IgD-negative memory B cell (primary cell): ENCODE measurements at regions not wholly inside any gene's neighbourhood (a gene's known extent, or its start where the extent isn't known, plus 50 kb on each side); places are given as distances from the start of the nearest gene placed in this dataset.

Experiments
- H3K27ac Mint-ChIP-seq, 3 donors: one replicate each; pipeline ENCODE4 v1.8.0; 2020 to 2022; ENCODE audit warnings: mild to moderate bottlenecking in 3 of 3, mixed read lengths in 3 of 3, moderate library complexity in 1 of 3
- H3K27me3 Mint-ChIP-seq: one replicate; pipeline ENCODE4 v1.8.0; 2021; ENCODE audit warnings: mixed read lengths
- H3K36me3 Mint-ChIP-seq: one replicate; pipeline ENCODE4 v1.8.0; 2020; ENCODE audit warnings: mild to moderate bottlenecking, mixed read lengths
- H3K4me1 Mint-ChIP-seq, 3 donors: one replicate each; pipeline ENCODE4 v1.8.0; 2020 to 2022; ENCODE audit warnings: mixed read lengths in 3 of 3, mild to moderate bottlenecking in 1 of 3
- H3K4me3 Mint-ChIP-seq, 4 donors: one replicate each; pipeline ENCODE4 v1.8.0; 2020 to 2022; ENCODE audit warnings: mild to moderate bottlenecking in 4 of 4, mixed read lengths in 4 of 4, moderate library complexity in 3 of 4
- H3K9me3 Mint-ChIP-seq, 3 donors: one replicate each; pipeline ENCODE4 v1.8.0; 2020 to 2021; ENCODE audit warnings: mixed read lengths in 3 of 3, mild to moderate bottlenecking in 1 of 3

- Mint-ChIP-seq H3K4me3 (no peak overlapping the region), H3K27ac (no peak overlapping the region), H3K36me3 (no peaks in the 10 kb centered on the region), H3K9me3 (peaks cover 0 to 2% (median 0%) of the 10 kb centered on the region in 3 donors), H3K4me1 (peaks cover 2 to 4% (median 3%) of the 10 kb centered on the region in 3 donors), H3K27me3 (peaks cover 2% of the 10 kb centered on the region)
These were observed 431.0 kb upstream of the USP24 start for GRCh38 chr1:55646181-55646580.

GRCh38 chr1:55645270-55645669 is 430.1 kb upstream of the USP24 start:
- H3K9me3 Mint-ChIP-seq, result peaks cover 0 to 2% (median 0%) of the 10 kb centered on the region in 3 donors
- no peak overlapping the region for H3K27ac Mint-ChIP-seq
- no peak overlapping the region for H3K4me3 Mint-ChIP-seq
- H3K27me3 Mint-ChIP-seq, result peaks cover 2% of the 10 kb centered on the region
- H3K4me1 Mint-ChIP-seq, result peaks cover 7 to 10% (median 8%) of the 10 kb centered on the region in 3 donors
- no peaks in the 10 kb centered on the region for H3K36me3 Mint-ChIP-seq

DNA sequence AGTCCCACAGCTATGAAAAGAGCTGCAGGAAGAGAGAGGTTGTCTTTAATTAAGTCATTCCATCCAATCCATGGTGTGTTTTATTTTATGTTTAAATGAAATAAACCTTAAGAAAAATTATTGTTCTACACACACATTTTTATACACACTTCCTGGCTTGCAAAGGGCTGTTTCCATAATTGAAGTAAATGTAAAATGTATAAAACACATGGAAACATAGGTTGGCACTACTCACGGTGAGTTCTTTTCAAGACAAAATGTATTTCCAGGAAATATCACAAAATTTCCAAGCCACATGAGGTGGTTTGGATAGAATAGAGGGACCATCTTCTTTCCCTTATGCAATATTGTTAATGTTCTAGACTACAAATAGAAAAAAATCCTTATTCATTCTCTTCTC is 426.8 kb upstream of the USP24 start:
- peaks cover 0 to 2% (median 0%) of the 10 kb centered on the region in 3 donors for H3K9me3 Mint-ChIP-seq
- peaks cover 7 to 10% (median 8%) of the 10 kb centered on the region in 3 donors for H3K4me1 Mint-ChIP-seq
- H3K27me3 Mint-ChIP-seq, result peaks cover 2% of the 10 kb centered on the region
- H3K27ac Mint-ChIP-seq, result no peak overlapping the region
- H3K36me3 Mint-ChIP-seq, result no peaks in the 10 kb centered on the region
- no peak overlapping the region for H3K4me3 Mint-ChIP-seq

DNA sequence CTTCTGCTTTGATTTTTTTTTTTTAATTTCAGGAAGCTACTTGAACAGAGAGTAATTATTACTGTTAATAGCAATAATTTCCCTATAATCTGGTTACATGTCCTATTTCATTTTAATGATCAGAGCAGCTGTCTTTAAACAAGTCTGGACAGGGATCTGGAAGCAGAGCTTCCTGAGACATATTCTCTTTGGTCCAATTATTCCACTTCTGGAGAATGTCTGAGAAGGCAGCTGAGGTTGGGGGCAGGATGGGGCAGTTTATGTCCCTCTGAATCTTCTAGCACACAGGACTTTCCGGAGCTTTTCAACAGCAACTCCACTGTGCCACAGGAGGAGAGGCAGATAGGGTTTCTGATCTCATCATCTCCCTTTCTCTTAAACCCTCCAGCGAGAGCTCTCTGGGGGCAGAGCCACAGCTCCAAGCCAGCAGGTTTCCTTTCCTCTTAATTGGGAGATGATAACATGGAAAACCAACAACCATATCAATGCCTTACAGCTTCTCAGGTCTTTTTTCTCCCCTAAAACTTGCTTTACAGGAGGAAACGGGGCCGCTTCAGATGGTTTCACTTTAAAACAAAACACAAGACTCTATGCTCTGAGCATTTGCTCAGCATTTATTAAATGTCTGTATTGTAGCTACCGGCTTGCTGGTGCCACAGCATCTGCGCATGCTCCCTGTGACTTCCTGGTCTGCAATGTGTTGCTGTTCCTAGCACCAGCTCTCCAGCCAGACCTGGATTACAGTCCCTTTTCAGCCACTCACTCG is 425.7 kb upstream of the USP24 start:
- Mint-ChIP-seq H3K4me1 (peaks cover 7 to 10% (median 8%) of the 10 kb centered on the region in 3 donors), H3K36me3 (no peaks in the 10 kb centered on the region), H3K27ac (no peak overlapping the region), H3K4me3 (peak overlapping the region; percentile 22 to 88 (median 65)), H3K9me3 (no peaks in the 10 kb centered on the region), H3K27me3 (peaks cover 2% of the 10 kb centered on the region)

- Mint-ChIP-seq H3K27me3 (peaks cover 2% of the 10 kb centered on the region), H3K27ac (no peak overlapping the region), H3K4me3 (no peak overlapping the region), H3K9me3 (no peaks in the 10 kb centered on the region), H3K4me1 (peaks cover 7 to 10% (median 8%) of the 10 kb centered on the region in 3 donors), H3K36me3 (no peaks in the 10 kb centered on the region)
These were observed 424.4 kb upstream of the USP24 start for GRCh38 chr1:55639526-55639925.

DNA sequence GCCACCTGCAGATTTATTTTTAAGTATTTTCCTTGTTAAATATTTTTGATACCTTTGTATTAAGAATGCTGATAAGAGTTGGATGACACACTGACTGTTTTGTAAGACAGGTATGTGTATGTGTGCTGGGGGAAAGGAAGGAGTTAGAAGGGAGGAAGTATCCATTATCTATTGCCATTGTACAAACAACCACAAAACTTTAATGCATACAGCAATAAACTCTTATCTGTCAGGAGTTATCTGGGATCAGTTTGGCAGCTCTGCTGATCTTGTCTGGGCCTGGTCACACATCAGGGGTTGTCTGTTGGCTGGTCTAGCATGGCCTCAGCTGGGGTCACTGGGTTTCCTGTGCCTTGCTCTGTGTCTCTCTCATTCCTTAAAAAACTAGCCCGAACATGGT is 423.9 kb upstream of the USP24 start:
- no peak overlapping the region for H3K27ac Mint-ChIP-seq
- peaks cover 2% of the 10 kb centered on the region for H3K27me3 Mint-ChIP-seq
- no peaks in the 10 kb centered on the region for H3K36me3 Mint-ChIP-seq
- no peak overlapping the region for H3K4me3 Mint-ChIP-seq
- peaks cover 7 to 10% (median 8%) of the 10 kb centered on the region in 3 donors for H3K4me1 Mint-ChIP-seq
- peaks cover 0 to 1% (median 0%) of the 10 kb centered on the region in 3 donors for H3K9me3 Mint-ChIP-seq

DNA sequence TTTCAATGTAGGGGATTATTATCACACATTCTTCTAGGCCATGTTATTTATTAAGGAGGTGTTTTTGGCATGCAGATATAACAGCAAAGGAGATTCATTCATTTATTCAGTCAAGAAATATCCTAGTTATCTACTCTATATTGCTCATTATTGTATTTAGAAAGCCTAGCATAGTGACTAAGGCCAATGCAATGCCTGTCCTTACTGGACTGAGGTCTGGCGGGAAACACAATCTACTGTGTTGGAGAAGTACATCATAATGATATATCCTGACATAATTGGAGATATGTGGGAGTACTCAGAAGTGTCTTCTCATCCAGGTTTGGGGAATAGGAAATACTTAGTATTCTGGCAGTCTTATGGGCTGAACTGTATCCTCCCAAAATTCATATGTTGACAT is 421.5 kb upstream of the USP24 start:
- no peaks in the 10 kb centered on the region for H3K36me3 Mint-ChIP-seq
- H3K27me3 Mint-ChIP-seq, result peaks cover 2% of the 10 kb centered on the region
- peaks cover 0 to 5% (median 0%) of the 10 kb centered on the region in 3 donors for H3K9me3 Mint-ChIP-seq
- H3K4me1 Mint-ChIP-seq, result peaks cover 7 to 10% (median 8%) of the 10 kb centered on the region in 3 donors
- H3K27ac Mint-ChIP-seq, result no peak overlapping the region
- no peak overlapping the region for H3K4me3 Mint-ChIP-seq

- Mint-ChIP-seq H3K36me3 (no peaks in the 10 kb centered on the region), H3K4me3 (no peak overlapping the region), H3K9me3 (peaks cover 0 to 5% (median 0%) of the 10 kb centered on the region in 3 donors), H3K4me1 (peaks cover 2% of the 10 kb centered on the region in 3 donors), H3K27ac (no peak overlapping the region), H3K27me3 (peaks cover 2% of the 10 kb centered on the region)
These were observed 420.7 kb upstream of the USP24 start for GRCh38 chr1:55635856-55636255.

DNA sequence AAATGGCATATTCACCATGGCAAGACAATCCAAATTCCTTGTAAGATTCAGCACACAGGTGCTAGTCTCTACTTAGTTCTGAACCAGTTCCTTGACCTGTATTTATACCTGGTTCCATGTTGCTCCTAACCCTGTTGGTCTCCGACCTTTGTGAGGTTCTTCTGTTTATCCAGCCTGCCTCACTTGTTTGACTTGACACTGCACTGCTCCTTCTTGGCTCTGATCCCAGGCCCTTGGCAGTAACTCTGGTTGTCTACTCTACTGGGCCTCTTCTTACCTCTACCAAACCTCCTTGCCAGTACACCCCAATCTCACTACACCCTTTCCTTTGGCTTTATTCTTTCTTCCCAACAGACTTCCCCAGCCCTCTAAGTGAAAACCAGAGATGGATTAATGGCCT is 419.4 kb upstream of the USP24 start:
- Mint-ChIP-seq H3K9me3 (peaks cover 0 to 5% (median 0%) of the 10 kb centered on the region in 3 donors), H3K36me3 (no peaks in the 10 kb centered on the region), H3K27ac (no peak overlapping the region)

GRCh38 chr1:55632906-55633305 is 417.7 kb upstream of the USP24 start:
- H3K9me3 Mint-ChIP-seq, result peaks cover 0 to 5% (median 0%) of the 10 kb centered on the region in 3 donors
- H3K36me3 Mint-ChIP-seq, result no peaks in the 10 kb centered on the region
- H3K4me3 Mint-ChIP-seq, result no peak overlapping the region
- no peak overlapping the region for H3K27ac Mint-ChIP-seq
- no peaks in the 10 kb centered on the region for H3K4me1 Mint-ChIP-seq
- H3K27me3 Mint-ChIP-seq, result no peaks in the 10 kb centered on the region

More for the DNA sequence above, 419.4 kb upstream of the USP24 start:
- no peaks in the 10 kb centered on the region for H3K4me1 Mint-ChIP-seq
- H3K4me3 Mint-ChIP-seq, result no peak overlapping the region
- peaks cover 2% of the 10 kb centered on the region for H3K27me3 Mint-ChIP-seq

- no peak overlapping the region for H3K4me3 Mint-ChIP-seq
- no peaks in the 10 kb centered on the region for H3K27me3 Mint-ChIP-seq
- peaks cover 0 to 5% (median 0%) of the 10 kb centered on the region in 3 donors for H3K9me3 Mint-ChIP-seq
- no peaks in the 10 kb centered on the region for H3K4me1 Mint-ChIP-seq
- H3K36me3 Mint-ChIP-seq, result no peaks in the 10 kb centered on the region
- no peak overlapping the region for H3K27ac Mint-ChIP-seq
These were observed 416.9 kb upstream of the USP24 start for GRCh38 chr1:55632058-55632457.

- Mint-ChIP-seq H3K9me3 (peaks cover 0 to 5% (median 0%) of the 10 kb centered on the region in 3 donors), H3K36me3 (no peaks in the 10 kb centered on the region), H3K4me1 (no peaks in the 10 kb centered on the region), H3K27ac (no peak overlapping the region), H3K27me3 (no peaks in the 10 kb centered on the region), H3K4me3 (no peak overlapping the region)
These were observed 416.3 kb upstream of the USP24 start for GRCh38 chr1:55631509-55631908.

DNA sequence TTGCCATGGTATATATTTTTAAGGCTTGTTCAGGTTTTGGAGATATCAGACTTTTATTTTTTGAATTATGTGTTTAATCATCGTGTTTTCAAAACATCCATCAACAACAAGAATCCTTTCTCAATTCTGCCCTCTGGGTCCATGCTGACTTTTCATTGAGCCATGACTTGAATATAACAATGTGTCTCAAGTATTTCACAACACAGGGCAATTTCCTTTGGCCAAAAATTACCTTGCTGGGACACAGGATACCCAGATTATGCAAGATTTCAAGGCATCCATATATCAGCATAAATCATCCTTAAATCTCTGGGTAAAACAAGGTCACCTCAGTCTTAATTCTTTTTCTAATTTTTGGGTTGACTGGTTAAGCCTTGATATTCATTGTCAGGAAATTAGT is 411.2 kb upstream of the USP24 start:
- H3K4me1 Mint-ChIP-seq, result no peaks in the 10 kb centered on the region
- H3K36me3 Mint-ChIP-seq, result no peaks in the 10 kb centered on the region
- H3K27ac Mint-ChIP-seq, result no peak overlapping the region
- no peak overlapping the region for H3K4me3 Mint-ChIP-seq
- no peaks in the 10 kb centered on the region for H3K27me3 Mint-ChIP-seq
- H3K9me3 Mint-ChIP-seq, result peaks cover 4 to 7% (median 4%) of the 10 kb centered on the region in 3 donors

DNA sequence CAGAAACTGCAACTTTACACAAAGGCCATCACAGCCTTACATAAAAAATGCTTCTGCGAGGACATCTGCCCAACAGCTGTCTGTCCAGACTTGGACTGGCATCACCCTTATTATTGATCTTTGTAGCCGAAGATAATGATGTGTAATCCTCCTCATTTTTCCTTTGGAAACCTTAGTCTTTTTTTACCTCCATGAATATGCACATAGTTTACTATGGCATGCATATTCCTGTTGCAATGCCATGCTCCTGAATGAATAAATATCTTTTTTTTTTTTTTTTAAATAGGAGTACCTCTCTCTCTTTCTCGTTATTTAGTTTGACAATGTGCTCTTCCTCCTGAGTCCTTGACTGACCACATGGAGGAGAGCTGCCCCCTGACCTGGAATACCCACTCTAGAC is 409.6 kb upstream of the USP24 start:
- Mint-ChIP-seq H3K36me3 (no peaks in the 10 kb centered on the region), H3K27ac (no peak overlapping the region), H3K9me3 (peaks cover 4 to 10% (median 4%) of the 10 kb centered on the region in 3 donors), H3K4me3 (no peak overlapping the region), H3K4me1 (no peaks in the 10 kb centered on the region), H3K27me3 (no peaks in the 10 kb centered on the region)

GRCh38 chr1:55623311-55623710 is 408.1 kb upstream of the USP24 start:
- H3K4me3 Mint-ChIP-seq, result no peak overlapping the region
- H3K27ac Mint-ChIP-seq, result no peak overlapping the region
- no peaks in the 10 kb centered on the region for H3K27me3 Mint-ChIP-seq
- no peaks in the 10 kb centered on the region for H3K36me3 Mint-ChIP-seq
- no peaks in the 10 kb centered on the region for H3K4me1 Mint-ChIP-seq
- peaks cover 4 to 11% (median 4%) of the 10 kb centered on the region in 3 donors for H3K9me3 Mint-ChIP-seq

DNA sequence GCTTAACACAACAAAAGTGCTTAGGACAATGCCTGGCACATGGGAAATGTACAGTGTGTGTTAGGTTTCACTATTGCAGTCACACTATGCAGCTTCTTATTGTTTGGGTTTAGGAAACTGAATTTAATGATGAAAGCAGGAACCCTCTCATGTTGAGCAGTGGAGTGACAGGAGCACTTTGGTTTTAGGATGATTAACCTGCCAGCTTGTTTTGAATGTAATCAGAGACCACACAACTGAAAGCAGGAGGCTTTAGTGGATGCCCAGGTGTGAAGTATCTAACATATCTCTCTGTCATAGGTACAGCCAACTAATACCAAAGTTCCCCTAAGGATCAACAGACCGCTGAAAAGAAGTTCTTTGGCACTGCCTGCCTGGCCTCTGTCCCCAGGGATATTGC is 406.9 kb upstream of the USP24 start:
- Mint-ChIP-seq H3K4me1 (no peaks in the 10 kb centered on the region), H3K27me3 (no peaks in the 10 kb centered on the region), H3K27ac (no peak overlapping the region), H3K4me3 (no peak overlapping the region), H3K36me3 (no peaks in the 10 kb centered on the region), H3K9me3 (peaks cover 4 to 11% (median 4%) of the 10 kb centered on the region in 3 donors)
